ENCODE measurements at regions not wholly inside any gene's neighbourhood (a gene's known extent, or its start where the extent isn't known, plus 50 kb on each side); places are given as distances from the start of the nearest gene placed in this dataset.

- H3K4me1 ChIP-seq (ENCODE audit: control insufficient read depth in 1 of 2, insufficient read depth in 2 of 2, low read length in 2 of 2), result peaks cover 0 to 4% of the 10 kb centered on the region in 2 donors
- H3K9ac ChIP-seq (ENCODE audit: low read depth in 1 of 2, low read length in 2 of 2), result no peak overlapping the region
- H3K27me3 ChIP-seq (ENCODE audit: control insufficient read depth in 1 of 2, insufficient read depth in 2 of 2, low read length in 2 of 2), result no peaks in the 10 kb centered on the region
- no peak overlapping the region for H3K27ac ChIP-seq (ENCODE audit: low read depth, low read length)
- no peaks in the 10 kb centered on the region for H3K36me3 ChIP-seq (ENCODE audit: control insufficient read depth in 1 of 2, insufficient read depth in 2 of 2, low read length in 2 of 2)
- no peak overlapping the region for H3K4me3 ChIP-seq (ENCODE audit: low read depth in 1 of 2, low read length in 2 of 2)
- H3K9me3 ChIP-seq (ENCODE audit: control insufficient read depth in 1 of 2, low read length in 2 of 2), result no peaks in the 10 kb centered on the region
Observed at GRCh38 chr10:43945908-43946307, 297.2 kb upstream of the ZNF32 start.

- no peak overlapping the region for H3K9ac ChIP-seq (ENCODE audit: low read depth in 1 of 2, low read length in 2 of 2)
- H3K9me3 ChIP-seq (ENCODE audit: control insufficient read depth in 1 of 2, low read length in 2 of 2), result no peaks in the 10 kb centered on the region
- no peak overlapping the region for H3K4me3 ChIP-seq (ENCODE audit: low read depth in 1 of 2, low read length in 2 of 2)
- no peaks in the 10 kb centered on the region for H3K36me3 ChIP-seq (ENCODE audit: control insufficient read depth in 1 of 2, insufficient read depth in 2 of 2, low read length in 2 of 2)
- H3K4me1 ChIP-seq (ENCODE audit: control insufficient read depth in 1 of 2, insufficient read depth in 2 of 2, low read length in 2 of 2), result peaks cover 5 to 6% of the 10 kb centered on the region in 2 donors
- H3K27ac ChIP-seq (ENCODE audit: low read depth, low read length), result no peak overlapping the region
- H3K27me3 ChIP-seq (ENCODE audit: control insufficient read depth in 1 of 2, insufficient read depth in 2 of 2, low read length in 2 of 2), result no peaks in the 10 kb centered on the region
Observed at GRCh38 chr10:43945094-43945730, 296.5 kb upstream of the ZNF32 start.

GRCh38 chr10:43944381-43945093 lies 295.9 kb upstream of the ZNF32 start:
- Histone ChIP-seq H3K27me3 (ENCODE audit: control insufficient read depth in 1 of 2, insufficient read depth in 2 of 2, low read length in 2 of 2) (no peaks in the 10 kb centered on the region), H3K27ac (ENCODE audit: low read depth, low read length) (no peak overlapping the region), H3K4me3 (ENCODE audit: low read depth in 1 of 2, low read length in 2 of 2) (no peak overlapping the region), H3K36me3 (ENCODE audit: control insufficient read depth in 1 of 2, insufficient read depth in 2 of 2, low read length in 2 of 2) (no peaks in the 10 kb centered on the region), H3K9ac (ENCODE audit: low read depth in 1 of 2, low read length in 2 of 2) (no peak overlapping the region), H3K4me1 (ENCODE audit: control insufficient read depth in 1 of 2, insufficient read depth in 2 of 2, low read length in 2 of 2) (peaks cover 6 to 8% of the 10 kb centered on the region in 2 donors), H3K9me3 (ENCODE audit: control insufficient read depth in 1 of 2, low read length in 2 of 2) (no peaks in the 10 kb centered on the region)

GRCh38 chr10:43943818-43944360 lies 295.2 kb upstream of the ZNF32 start:
- no peaks in the 10 kb centered on the region for H3K27me3 ChIP-seq (ENCODE audit: control insufficient read depth in 1 of 2, insufficient read depth in 2 of 2, low read length in 2 of 2)
- H3K4me3 ChIP-seq (ENCODE audit: low read depth in 1 of 2, low read length in 2 of 2), result no peak overlapping the region
- no peaks in the 10 kb centered on the region for H3K36me3 ChIP-seq (ENCODE audit: control insufficient read depth in 1 of 2, insufficient read depth in 2 of 2, low read length in 2 of 2)
- H3K4me1 ChIP-seq (ENCODE audit: control insufficient read depth in 1 of 2, insufficient read depth in 2 of 2, low read length in 2 of 2), result peaks cover 6 to 8% of the 10 kb centered on the region in 2 donors
- no peak overlapping the region for H3K27ac ChIP-seq (ENCODE audit: low read depth, low read length)
- no peak overlapping the region for H3K9ac ChIP-seq (ENCODE audit: low read depth in 1 of 2, low read length in 2 of 2)
- no peaks in the 10 kb centered on the region for H3K9me3 ChIP-seq (ENCODE audit: control insufficient read depth in 1 of 2, low read length in 2 of 2)

- no peak overlapping the region for H3K9ac ChIP-seq (ENCODE audit: low read depth in 1 of 2, low read length in 2 of 2)
- H3K4me1 ChIP-seq (ENCODE audit: control insufficient read depth in 1 of 2, insufficient read depth in 2 of 2, low read length in 2 of 2), result peaks cover 6 to 8% of the 10 kb centered on the region in 2 donors
- H3K27ac ChIP-seq (ENCODE audit: low read depth, low read length), result no peak overlapping the region
- H3K27me3 ChIP-seq (ENCODE audit: control insufficient read depth in 1 of 2, insufficient read depth in 2 of 2, low read length in 2 of 2), result no peaks in the 10 kb centered on the region
- H3K4me3 ChIP-seq (ENCODE audit: low read depth in 1 of 2, low read length in 2 of 2), result no peak overlapping the region
- no peaks in the 10 kb centered on the region for H3K9me3 ChIP-seq (ENCODE audit: control insufficient read depth in 1 of 2, low read length in 2 of 2)
- no peaks in the 10 kb centered on the region for H3K36me3 ChIP-seq (ENCODE audit: control insufficient read depth in 1 of 2, insufficient read depth in 2 of 2, low read length in 2 of 2)
Observed at GRCh38 chr10:43943119-43943817, 294.6 kb upstream of the ZNF32 start.

- Histone ChIP-seq H3K36me3 (ENCODE audit: control insufficient read depth in 1 of 2, insufficient read depth in 2 of 2, low read length in 2 of 2) (no peaks in the 10 kb centered on the region), H3K27ac (ENCODE audit: low read depth, low read length) (no peak overlapping the region), H3K9ac (ENCODE audit: low read depth in 1 of 2, low read length in 2 of 2) (no peak overlapping the region)
Observed at GRCh38 chr10:43942096-43942850, 293.6 kb upstream of the ZNF32 start.

GRCh38 chr10:43940898-43941837 lies 292.5 kb upstream of the ZNF32 start:
- H3K27ac ChIP-seq (ENCODE audit: low read depth, low read length), result no peak overlapping the region
- H3K4me1 ChIP-seq (ENCODE audit: control insufficient read depth in 1 of 2, insufficient read depth in 2 of 2, low read length in 2 of 2), result peaks cover 6 to 8% of the 10 kb centered on the region in 2 donors
- no peak overlapping the region for H3K9ac ChIP-seq (ENCODE audit: low read depth in 1 of 2, low read length in 2 of 2)
- no peak overlapping the region for H3K4me3 ChIP-seq (ENCODE audit: low read depth in 1 of 2, low read length in 2 of 2)
- H3K27me3 ChIP-seq (ENCODE audit: control insufficient read depth in 1 of 2, insufficient read depth in 2 of 2, low read length in 2 of 2), result no peaks in the 10 kb centered on the region
- no peaks in the 10 kb centered on the region for H3K36me3 ChIP-seq (ENCODE audit: control insufficient read depth in 1 of 2, insufficient read depth in 2 of 2, low read length in 2 of 2)
- no peaks in the 10 kb centered on the region for H3K9me3 ChIP-seq (ENCODE audit: control insufficient read depth in 1 of 2, low read length in 2 of 2)

More at GRCh38 chr10:43942096-43942850, 293.6 kb upstream of the ZNF32 start:
- Histone ChIP-seq H3K4me1 (ENCODE audit: control insufficient read depth in 1 of 2, insufficient read depth in 2 of 2, low read length in 2 of 2) (peaks cover 6 to 8% of the 10 kb centered on the region in 2 donors), H3K9me3 (ENCODE audit: control insufficient read depth in 1 of 2, low read length in 2 of 2) (no peaks in the 10 kb centered on the region), H3K4me3 (ENCODE audit: low read depth in 1 of 2, low read length in 2 of 2) (no peak overlapping the region), H3K27me3 (ENCODE audit: control insufficient read depth in 1 of 2, insufficient read depth in 2 of 2, low read length in 2 of 2) (no peaks in the 10 kb centered on the region)

- H3K27me3 ChIP-seq (ENCODE audit: control insufficient read depth in 1 of 2, insufficient read depth in 2 of 2, low read length in 2 of 2), result no peaks in the 10 kb centered on the region
- no peak overlapping the region for H3K4me3 ChIP-seq (ENCODE audit: low read depth in 1 of 2, low read length in 2 of 2)
- H3K36me3 ChIP-seq (ENCODE audit: control insufficient read depth in 1 of 2, insufficient read depth in 2 of 2, low read length in 2 of 2), result no peaks in the 10 kb centered on the region
- H3K4me1 ChIP-seq (ENCODE audit: control insufficient read depth in 1 of 2, insufficient read depth in 2 of 2, low read length in 2 of 2), result peaks cover 6 to 8% of the 10 kb centered on the region in 2 donors
- H3K27ac ChIP-seq (ENCODE audit: low read depth, low read length), result no peak overlapping the region
- H3K9ac ChIP-seq (ENCODE audit: low read depth in 1 of 2, low read length in 2 of 2), result no peak overlapping the region
- no peaks in the 10 kb centered on the region for H3K9me3 ChIP-seq (ENCODE audit: control insufficient read depth in 1 of 2, low read length in 2 of 2)
Observed at GRCh38 chr10:43939939-43940820, 291.5 kb upstream of the ZNF32 start.
